A549 (cell line): ENCODE measurements at regions not wholly inside any gene's neighbourhood (a gene's known extent, or its start where the extent isn't known, plus 50 kb on each side); places are given as distances from the start of the nearest gene placed in this dataset.

Experiments used
- ATAC-seq, 2 experiments: fragments of 200-7000 bp in 1 of 2; fragments of >200 bp in 1 of 2; cut with Nextera tagmentation in 1 of 2; cut with Tn5 transposase in 1 of 2; 3 replicates each; pipeline versions ENCODE4 v1.8.0 to v1.9.1; 2018 to 2020; ENCODE audit warnings: mild to moderate bottlenecking in 1 of 2, moderate library complexity in 1 of 2
- CTCF ChIA-PET: fragments of 300-600 bp; sonication (Branson Sonifier 250); formaldehyde crosslinking; extraction: SDS; loops from one replicate; lab custom pipeline; 2021; ENCODE audit warnings: antibody characterized with exemption, inconsistent platforms; lab: Yijun Ruan, JAX
- POLR2A ChIA-PET: fragments of 350-600 bp; formaldehyde crosslinking; extraction: SDS; loops from one replicate; lab custom pipeline; 2021; ENCODE audit warnings: antibody characterized with exemption, inconsistent platforms; lab: Yijun Ruan, JAX
- DNase-seq, 2 experiments: peaks; one replicate each; pipeline versions ENCODE4 v3.0.0 to v3.0.0-alpha.2; 2011 to 2016; ENCODE audit warnings: low read depth in 1 of 2, low spot score in 1 of 2
- FAIRE-seq: peaks from 2 replicates; lab custom pipeline; 2011; peaks lifted over from hg19 to GRCh38; lab: Jason Lieb, UNC
- H3K27ac ChIP-seq, 2 experiments: fragments of >200 bp; sonication (Bioruptor Twin); formaldehyde crosslinking; 3 replicates each; pipeline ENCODE4 v1.5.1; 2016 to 2017
- H3K4me1 ChIP-seq: fragments of >200 bp; sonication (Bioruptor Twin); formaldehyde crosslinking; 3 replicates; pipeline ENCODE4 v1.6.1; 2016
- H3K4me2 ChIP-seq: fragments of >200 bp; sonication (Bioruptor Twin); formaldehyde crosslinking; 3 replicates; pipeline ENCODE4 v1.6.1; 2016
- H3K4me3 ChIP-seq: fragments of >200 bp; sonication (Bioruptor Twin); formaldehyde crosslinking; 3 replicates; pipeline ENCODE4 v1.5.1; 2016
- H3K9me3 ChIP-seq: fragments of >200 bp; sonication (Bioruptor Twin); formaldehyde crosslinking; 3 replicates; pipeline ENCODE4 v1.6.1; 2016
- CBX8 ChIP-seq: fragments of 200-600 bp; sonication (generic); IDR thresholded peaks from 2 replicates; pipeline ENCODE4 v1.6.1; 2016
- CHD2 ChIP-seq: fragments of 150-350 bp; IDR thresholded peaks from 2 replicates; pipeline ENCODE4 v1.6.1; 2014; ENCODE audit warnings: low read length; ENCODE audit not compliant: partially characterized antibody
- CHD4 ChIP-seq: fragments of 200-600 bp; sonication (generic); IDR thresholded peaks from 2 replicates; pipeline ENCODE4 v1.6.1; 2016; ENCODE audit warnings: antibody characterized with exemption, mild to moderate bottlenecking, borderline replicate concordance
- CTCF ChIP-seq: fragments of >200 bp; sonication (Bioruptor Twin); formaldehyde crosslinking; IDR thresholded peaks from 3 replicates; pipeline ENCODE4 v1.5.1; 2016
- E2F6 ChIP-seq: IDR thresholded peaks from 2 replicates; pipeline ENCODE4 v1.6.1; 2012; ENCODE audit warnings: low read depth, borderline replicate concordance
- EHMT2 ChIP-seq: fragments of 200-600 bp; sonication (generic); IDR thresholded peaks from 2 replicates; pipeline ENCODE4 v1.6.1; 2016; ENCODE audit warnings: antibody characterized with exemption, low read depth, mild to moderate bottlenecking, moderate library complexity
- ESRRA ChIP-seq: fragments of 150-350 bp; IDR thresholded peaks from 2 replicates; pipeline ENCODE4 v1.6.1; 2014; ENCODE audit warnings: mild to moderate bottlenecking, low read length, borderline replicate concordance
- FOSB ChIP-seq: fragments of 250-450 bp; sonication (Bioruptor Pico); IDR thresholded peaks from 2 replicates; pipeline ENCODE4 v1.5.0; 2020; ENCODE audit warnings: mild to moderate bottlenecking, moderate library complexity
- GATA3 ChIP-seq: IDR thresholded peaks from 2 replicates; pipeline ENCODE4 v1.6.1; 2012; ENCODE audit warnings: borderline replicate concordance
- KDM5A ChIP-seq: fragments of 200-600 bp; sonication (generic); IDR thresholded peaks from 2 replicates; pipeline ENCODE4 v1.6.1; 2016; ENCODE audit warnings: antibody characterized with exemption, mild to moderate bottlenecking
- MAX ChIP-seq: IDR thresholded peaks from 2 replicates; pipeline ENCODE4 v1.6.1; 2012
- MAZ ChIP-seq: fragments of 150-350 bp; IDR thresholded peaks from 2 replicates; pipeline ENCODE4 v1.6.1; 2014; ENCODE audit warnings: antibody characterized with exemption, low read depth, low read length, borderline replicate concordance
- NPAS2 ChIP-seq: fragments of 250-450 bp; sonication (Bioruptor Pico); IDR thresholded peaks from 2 replicates; pipeline ENCODE4 v1.8.0; 2022; ENCODE audit warnings: mild to moderate bottlenecking, moderate library complexity, borderline replicate concordance
- NR3C1 ChIP-seq: fragments of >200 bp; sonication (Bioruptor Twin); formaldehyde crosslinking; IDR thresholded peaks from 3 replicates; pipeline ENCODE4 v1.6.1; 2017
- PBX3 ChIP-seq: IDR thresholded peaks from 2 replicates; pipeline ENCODE4 v1.6.1; 2012
- PHF8 ChIP-seq: fragments of 200-600 bp; sonication (generic); IDR thresholded peaks from 2 replicates; pipeline ENCODE4 v1.6.1; 2016; ENCODE audit warnings: low read depth, mild to moderate bottlenecking, antibody characterized with exemption, moderate library complexity, borderline replicate concordance
- RAD21 ChIP-seq, 2 experiments: fragments of >200 bp in 1 of 2; sonication (Bioruptor Twin) in 1 of 2; formaldehyde crosslinking in 1 of 2; IDR thresholded peaks in 1 of 2; conservative IDR thresholded peaks in 1 of 2; 2 replicates in 1 of 2; 3 replicates in 1 of 2; pipeline ENCODE4 v1.6.1; 2012 to 2018; ENCODE audit warnings: inconsistent platforms in 1 of 2
- RARB ChIP-seq: fragments of 250-450 bp; sonication (Bioruptor Pico); IDR thresholded peaks from 2 replicates; pipeline ENCODE4 v1.8.0; 2021; ENCODE audit warnings: mild to moderate bottlenecking, moderate library complexity
- RCOR1 ChIP-seq: fragments of 150-350 bp; IDR thresholded peaks from 2 replicates; pipeline ENCODE4 v1.6.1; 2014; ENCODE audit warnings: antibody characterized with exemption, low read length, low read depth
- SMC3 ChIP-seq: fragments of >200 bp; sonication (Bioruptor Twin); formaldehyde crosslinking; IDR thresholded peaks from 3 replicates; pipeline ENCODE4 v1.6.1; 2018; ENCODE audit warnings: inconsistent platforms
- ZC3H11A ChIP-seq: fragments of 450-650 bp; IDR thresholded peaks from 2 replicates; pipeline ENCODE4 v1.6.1; 2014; ENCODE audit warnings: antibody characterized with exemption, mild to moderate bottlenecking
- ZNF302 ChIP-seq: fragments of 250-450 bp; sonication (Bioruptor Pico); IDR thresholded peaks from 2 replicates; pipeline ENCODE4 v1.9.0; 2021; ENCODE audit warnings: inconsistent platforms, mild to moderate bottlenecking, moderate library complexity
- WGBS: methylation state at CpG from one replicate; pipeline ENCODE4 v1.1.6; 2017; ENCODE audit errors: missing lambda C conversion rate; 5-methylcytosine and 5-hydroxymethylcytosine counted together
- TF ChIP-seq, protein P1 (sequence below): fragments of 250-450 bp; sonication (Bioruptor Pico); IDR thresholded peaks from 2 replicates; pipeline ENCODE4 v1.5.0; 2020; ENCODE audit warnings: low read depth, mild to moderate bottlenecking, moderate library complexity
- TF ChIP-seq, protein P2 (sequence below): fragments of 450-650 bp; IDR thresholded peaks from 2 replicates; pipeline ENCODE4 v1.6.1; 2014; ENCODE audit warnings: antibody characterized with exemption

DNA sequence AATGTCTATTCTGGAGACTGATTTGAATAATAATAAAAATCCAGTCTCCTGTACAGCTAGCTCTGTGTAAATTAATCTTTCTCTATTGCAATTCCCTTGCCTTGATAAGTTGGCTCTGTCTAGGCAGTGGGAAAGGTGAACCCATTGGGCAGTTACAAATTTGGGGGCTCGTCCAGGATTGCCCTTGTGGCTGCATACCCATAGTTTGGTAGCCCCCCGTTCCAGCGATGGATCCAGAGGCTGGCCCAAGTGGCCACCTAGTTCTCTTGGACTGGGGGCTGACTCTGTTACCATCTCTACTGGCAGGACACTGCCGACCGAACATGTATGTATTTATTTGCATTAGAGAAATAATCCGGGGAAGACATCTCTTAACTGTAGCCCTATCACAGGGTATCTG lies 326.2 kb upstream of the PDGFD start:
- ChIA-PET CTCF (no interaction called here), POLR2A (no interaction called here)
- TF ChIP-seq GATA3 (no peak), NPAS2 (CRISPR knock-in tag) (no peak), ESRRA (no peak), E2F6 (no peak), EHMT2 (no peak), CHD2 (no peak), CBX8 (no peak), ZC3H11A (no peak), NR3C1 (no peak), CHD4 (no peak), MAX (no peak), RARB (CRISPR knock-in tag) (no peak), PHF8 (no peak), PBX3 (no peak), KDM5A (no peak), RCOR1 (no peak), FOSB (no peak), SMC3 (no peak)
- TF ChIP-seq, protein P1, sequence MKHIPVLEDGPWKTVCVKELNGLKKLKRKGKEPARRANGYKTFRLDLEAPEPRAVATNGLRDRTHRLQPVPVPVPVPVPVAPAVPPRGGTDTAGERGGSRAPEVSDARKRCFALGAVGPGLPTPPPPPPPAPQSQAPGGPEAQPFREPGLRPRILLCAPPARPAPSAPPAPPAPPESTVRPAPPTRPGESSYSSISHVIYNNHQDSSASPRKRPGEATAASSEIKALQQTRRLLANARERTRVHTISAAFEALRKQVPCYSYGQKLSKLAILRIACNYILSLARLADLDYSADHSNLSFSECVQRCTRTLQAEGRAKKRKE = no peak
- H3K27ac ChIP-seq = no peak overlapping the region
- H3K4me3 ChIP-seq = no peak overlapping the region
- no peak for DNase-seq
- H3K4me1 ChIP-seq = no peaks in the 10 kb centered on the region; the same call in 2 of the 3 replicates
- H3K9me3 ChIP-seq = no peaks in the 10 kb centered on the region
- no peak for ATAC-seq
- FAIRE-seq = no peak
- 47% methylated on average over 6 of the region's 6 CpGs for WGBS
- H3K4me2 ChIP-seq = no peak overlapping the region

DNA sequence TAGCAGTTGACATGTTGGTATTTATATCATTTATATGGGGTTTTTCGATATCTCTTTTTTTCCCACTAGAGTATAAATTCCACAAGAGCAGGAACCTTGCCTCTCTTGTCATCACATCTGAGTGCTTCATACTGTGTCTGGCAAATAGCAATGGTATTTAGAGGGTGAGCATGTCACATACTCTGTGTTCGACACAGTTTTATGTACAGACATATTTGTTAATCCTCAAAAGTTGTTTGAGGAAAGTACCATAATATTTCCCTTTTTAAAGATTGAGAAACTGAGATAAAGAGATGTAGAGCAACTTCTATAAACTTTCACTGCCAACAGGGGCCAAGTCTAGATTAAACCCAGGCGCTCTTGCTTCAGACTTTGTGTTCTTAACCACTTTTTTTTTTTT lies 324.6 kb upstream of the PDGFD start:
- Histone ChIP-seq H3K4me2 (no peak overlapping the region), H3K4me3 (no peak overlapping the region), H3K4me1 (no peaks in the 10 kb centered on the region; the same call in 2 of the 3 replicates), H3K27ac (no peak overlapping the region), H3K9me3 (no peaks in the 10 kb centered on the region)
- FAIRE-seq (no peak), ATAC-seq (no peak), DNase-seq (no peak)
- TF ChIP-seq CBX8 = no peak
- no peak for TF ChIP-seq E2F6
- no peak for TF ChIP-seq CTCF
- TF ChIP-seq, protein P2, sequence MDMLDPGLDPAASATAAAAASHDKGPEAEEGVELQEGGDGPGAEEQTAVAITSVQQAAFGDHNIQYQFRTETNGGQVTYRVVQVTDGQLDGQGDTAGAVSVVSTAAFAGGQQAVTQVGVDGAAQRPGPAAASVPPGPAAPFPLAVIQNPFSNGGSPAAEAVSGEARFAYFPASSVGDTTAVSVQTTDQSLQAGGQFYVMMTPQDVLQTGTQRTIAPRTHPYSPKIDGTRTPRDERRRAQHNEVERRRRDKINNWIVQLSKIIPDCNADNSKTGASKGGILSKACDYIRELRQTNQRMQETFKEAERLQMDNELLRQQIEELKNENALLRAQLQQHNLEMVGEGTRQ = no peak
- TF ChIP-seq ZC3H11A = no peak
- TF ChIP-seq SMC3 = no peak
- TF ChIP-seq PBX3 = no peak
- TF ChIP-seq RAD21 (conservative IDR thresholded peaks at IDR 0.05 in 1 of 2, IDR thresholded peaks at IDR 0.05 in 1 of 2) = no peak
- no peak for TF ChIP-seq RCOR1
- TF ChIP-seq ZNF302 (CRISPR knock-in tag) = no peak
- no peak for TF ChIP-seq MAZ
- ChIA-PET POLR2A (no interaction called here), CTCF (no interaction called here)
- WGBS = 47% methylated on average over 3 of the region's 3 CpGs
